B cell (primary cell): ENCODE measurements at regions not wholly inside any gene's neighbourhood (a gene's known extent, or its start where the extent isn't known, plus 50 kb on each side); places are given as distances from the start of the nearest gene placed in this dataset.

Experiments
- ATAC-seq: fragments of 200-7000 bp; cut with Tn5 transposase; one replicate; pipeline ENCODE4 v1.10.0; 2021; ENCODE audit warnings: low read depth, mild to moderate bottlenecking, moderate number of reproducible peaks, moderate library complexity
- CTCF ChIA-PET: fragments of 350-600 bp; sonication (Branson Sonifier 250); formaldehyde crosslinking; loops from one replicate; lab custom pipeline; 2021; ENCODE audit warnings: antibody characterized with exemption, inconsistent platforms; lab: Charles Lee
- POLR2A ChIA-PET: fragments of 350-600 bp; sonication (Branson Sonifier 250); formaldehyde crosslinking; loops from one replicate; lab custom pipeline; 2021; ENCODE audit warnings: antibody characterized with exemption; lab: Charles Lee
- DNase-seq: peaks from one replicate; pipeline ENCODE4 v3.0.0; 2013
- H2AFZ ChIP-seq: 2 replicates; pipeline ENCODE4 v1.6.1; 2012; ENCODE audit warnings: mild to moderate bottlenecking, low read depth, low read length; ENCODE audit not compliant: insufficient read depth, poor library complexity, severe bottlenecking
- H3K27ac ChIP-seq, 2 donors: 1 replicate in 1 of 2; 2 replicates in 1 of 2; pipeline ENCODE4 v1.5.1; 2012 to 2013; ENCODE audit warnings: low read length in 2 of 2, mild to moderate bottlenecking in 2 of 2, moderate library complexity in 1 of 2
- H3K27me3 ChIP-seq, 4 experiments: fragments of 200-600 bp in 1 of 4; sonication (generic) in 1 of 4; replicated peaks in 1 of 4; 1 replicate in 2 of 4; 2 replicates in 2 of 4; pipeline versions ENCODE4 v1.6.1 to v1.7.0; 2013 to 2016; ENCODE audit warnings: low read length in 3 of 4, mild to moderate bottlenecking in 2 of 4, mixed read lengths in 1 of 4, moderate library complexity in 1 of 4; ENCODE audit not compliant: insufficient read depth in 4 of 4, control insufficient read depth in 3 of 4; ENCODE audit errors: control extremely low read depth in 1 of 4
- H3K36me3 ChIP-seq, 2 experiments: replicated peaks in 1 of 2; 1 replicate in 1 of 2; 2 replicates in 1 of 2; pipeline versions ENCODE4 v1.6.1 to v1.7.1; 2013; ENCODE audit warnings: low read length in 1 of 2; ENCODE audit not compliant: insufficient read depth in 2 of 2, control insufficient read depth in 1 of 2; ENCODE audit errors: control extremely low read depth in 1 of 2, extremely low read depth in 1 of 2
- H3K4me1 ChIP-seq, 2 donors: fragments of 200-600 bp in 1 of 2; sonication (generic) in 1 of 2; 1 replicate in 1 of 2; 2 replicates in 1 of 2; pipeline versions ENCODE4 v1.5.1 to v1.6.1; 2013 to 2017; ENCODE audit warnings: low read length in 2 of 2; ENCODE audit not compliant: control insufficient read depth in 2 of 2, insufficient read depth in 2 of 2
- H3K4me2 ChIP-seq: replicated peaks from 2 replicates; pipeline ENCODE3; 2012; ENCODE audit warnings: mild to moderate bottlenecking, low read depth, low read length; ENCODE audit not compliant: poor library complexity, severe bottlenecking
- H3K4me3 ChIP-seq, 5 experiments: fragments of 200-600 bp in 1 of 5; sonication (generic) in 1 of 5; 1 replicate in 3 of 5; 2 replicates in 2 of 5; pipeline versions ENCODE4 v1.5.1 to v1.7.0; 2011 to 2016; ENCODE audit warnings: low read length in 4 of 5, mild to moderate bottlenecking in 4 of 5, low read depth in 2 of 5, control low read depth in 1 of 5, moderate library complexity in 1 of 5; ENCODE audit not compliant: insufficient read depth in 1 of 5; ENCODE audit errors: control extremely low read depth in 1 of 5, extremely low read depth in 1 of 5
- H3K79me2 ChIP-seq: fragments of 200-600 bp; sonication (generic); one replicate; pipeline ENCODE4 v1.6.0; 2016; ENCODE audit warnings: low read length; ENCODE audit not compliant: control insufficient read depth, insufficient read depth
- H3K9ac ChIP-seq: fragments of 200-600 bp; sonication (generic); 2 replicates; pipeline ENCODE4 v1.6.1; 2017; ENCODE audit warnings: mild to moderate bottlenecking, low read length, moderate library complexity
- H3K9me3 ChIP-seq, 3 donors: one replicate each; pipeline versions ENCODE4 v1.6.1 to v1.7.1; 2013; ENCODE audit warnings: low read length in 2 of 3; ENCODE audit not compliant: control insufficient read depth in 2 of 3, insufficient read depth in 1 of 3; ENCODE audit errors: control extremely low read depth in 1 of 3
- H4K20me1 ChIP-seq: 2 replicates; pipeline ENCODE4 v1.6.0; 2012; ENCODE audit warnings: mild to moderate bottlenecking, low read length; ENCODE audit not compliant: insufficient read depth, control insufficient read depth, poor library complexity, severe bottlenecking
- H3K27ac Mint-ChIP-seq: one replicate; pipeline ENCODE4 v1.8.0; 2021; ENCODE audit warnings: mixed read lengths
- H3K27me3 Mint-ChIP-seq: one replicate; pipeline ENCODE4 v1.8.0; 2021; ENCODE audit warnings: mixed read lengths
- H3K4me1 Mint-ChIP-seq: one replicate; pipeline ENCODE4 v1.8.0; 2021; ENCODE audit warnings: mixed read lengths
- H3K4me3 Mint-ChIP-seq: one replicate; pipeline ENCODE4 v1.8.0; 2021; ENCODE audit warnings: mixed read lengths
- H3K9me3 Mint-ChIP-seq: one replicate; pipeline ENCODE4 v1.8.0; 2022; ENCODE audit warnings: mixed read lengths; ENCODE audit not compliant: insufficient read depth
- EZH2 ChIP-seq: IDR thresholded peaks from 2 replicates; pipeline ENCODE4 v1.6.1; 2012; ENCODE audit warnings: borderline replicate concordance, low read depth, mild to moderate bottlenecking, moderate library complexity, low read length; ENCODE audit not compliant: insufficient read depth, poor library complexity, severe bottlenecking
- WGBS: methylation state at CpG from one replicate; pipeline ENCODE4 v1.1.5; 2013; ENCODE audit warnings: missing lambda C conversion rate; ENCODE audit not compliant: insufficient coverage; 5-methylcytosine and 5-hydroxymethylcytosine counted together
- intact Hi-C: fragments of 100-400 bp; cut with micrococcal nuclease; formaldehyde crosslinking; loops from one replicate; pipeline ENCODE4 v1.10.0; 2022
- TF ChIP-seq, protein P1 (sequence below): fragments of 200-600 bp; IDR thresholded peaks from one replicate; pipeline ENCODE4 v1.8.0; 2022; ENCODE audit warnings: antibody characterized with exemption, mild to moderate bottlenecking

DNA sequence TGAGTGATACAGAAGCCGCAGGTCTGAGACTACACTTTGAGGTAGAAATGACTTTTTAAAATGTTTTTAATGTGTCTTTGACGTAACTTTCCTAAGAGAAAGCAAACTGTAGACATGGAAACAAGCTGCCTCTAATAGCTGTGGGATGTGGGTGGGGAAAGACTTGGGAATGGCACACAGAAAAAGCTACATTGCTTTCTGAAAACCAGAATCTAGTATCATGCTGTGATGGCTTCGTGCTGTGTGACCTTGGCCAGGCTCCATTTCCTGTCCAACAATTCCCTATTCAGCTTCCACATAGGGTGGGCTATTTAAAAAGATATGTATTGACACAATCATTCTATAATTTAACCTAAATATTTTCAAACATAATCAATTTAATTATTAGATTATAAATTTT, 909.1 kb downstream of the NCAM2 start:
- H3K27ac ChIP-seq = no peak overlapping the region
- H4K20me1 ChIP-seq = no peaks in the 10 kb centered on the region
- no peaks in the 10 kb centered on the region for H3K9me3 Mint-ChIP-seq
- H2AFZ ChIP-seq = no peak overlapping the region
- no peak overlapping the region for H3K4me3 Mint-ChIP-seq
- H3K9ac ChIP-seq = no peak overlapping the region
- H3K27me3 ChIP-seq = no peaks in the 10 kb centered on the region
- no peaks in the 10 kb centered on the region for H3K27me3 Mint-ChIP-seq
- CTCF ChIA-PET = no interaction called here
- H3K79me2 ChIP-seq = no peaks in the 10 kb centered on the region
- TF ChIP-seq, protein P1, sequence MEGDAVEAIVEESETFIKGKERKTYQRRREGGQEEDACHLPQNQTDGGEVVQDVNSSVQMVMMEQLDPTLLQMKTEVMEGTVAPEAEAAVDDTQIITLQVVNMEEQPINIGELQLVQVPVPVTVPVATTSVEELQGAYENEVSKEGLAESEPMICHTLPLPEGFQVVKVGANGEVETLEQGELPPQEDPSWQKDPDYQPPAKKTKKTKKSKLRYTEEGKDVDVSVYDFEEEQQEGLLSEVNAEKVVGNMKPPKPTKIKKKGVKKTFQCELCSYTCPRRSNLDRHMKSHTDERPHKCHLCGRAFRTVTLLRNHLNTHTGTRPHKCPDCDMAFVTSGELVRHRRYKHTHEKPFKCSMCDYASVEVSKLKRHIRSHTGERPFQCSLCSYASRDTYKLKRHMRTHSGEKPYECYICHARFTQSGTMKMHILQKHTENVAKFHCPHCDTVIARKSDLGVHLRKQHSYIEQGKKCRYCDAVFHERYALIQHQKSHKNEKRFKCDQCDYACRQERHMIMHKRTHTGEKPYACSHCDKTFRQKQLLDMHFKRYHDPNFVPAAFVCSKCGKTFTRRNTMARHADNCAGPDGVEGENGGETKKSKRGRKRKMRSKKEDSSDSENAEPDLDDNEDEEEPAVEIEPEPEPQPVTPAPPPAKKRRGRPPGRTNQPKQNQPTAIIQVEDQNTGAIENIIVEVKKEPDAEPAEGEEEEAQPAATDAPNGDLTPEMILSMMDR = no peak
- H3K4me2 ChIP-seq = no peak overlapping the region
- POLR2A ChIA-PET = no interaction called here
- H3K27ac Mint-ChIP-seq = no peak overlapping the region
- peaks cover 0 to 28% (median 0%) of the 10 kb centered on the region in 3 donors for H3K9me3 ChIP-seq
- no peaks in the 10 kb centered on the region for H3K36me3 ChIP-seq
- ATAC-seq = no peak
- intact Hi-C loops = no loop called here
- no peaks in the 10 kb centered on the region for H3K4me1 ChIP-seq
- no peak for DNase-seq
- WGBS = 95% methylated on average over 2 of the region's 3 CpGs
- no peak overlapping the region for H3K4me3 ChIP-seq
- H3K4me1 Mint-ChIP-seq = no peaks in the 10 kb centered on the region

DNA sequence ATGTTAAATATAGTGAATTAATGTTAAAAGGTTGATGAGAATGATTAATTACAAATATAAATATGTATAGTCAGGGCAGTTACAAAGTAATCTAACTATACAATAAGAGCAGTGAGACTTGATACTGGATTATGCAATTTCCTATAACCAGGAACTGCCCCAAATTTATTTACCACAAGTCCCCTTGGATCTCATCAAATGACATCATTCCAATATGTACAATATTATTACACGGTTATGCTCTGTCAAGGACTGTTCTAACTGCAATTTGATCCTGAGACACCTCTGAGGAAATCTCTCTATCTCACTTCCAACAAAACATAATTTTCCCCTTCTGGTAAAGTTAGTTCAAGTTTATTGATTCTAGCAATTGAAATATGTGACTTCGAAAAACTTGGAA, 917.6 kb downstream of the NCAM2 start:
- no peaks in the 10 kb centered on the region for H3K9me3 Mint-ChIP-seq
- CTCF ChIA-PET = no interaction called here
- WGBS = no CpG with 5 or more reads among the region's 2 CpGs

More for the DNA sequence above, 917.6 kb downstream of the NCAM2 start:
- Mint-ChIP-seq H3K27me3 (no peaks in the 10 kb centered on the region), H3K4me3 (no peak overlapping the region), H3K27ac (no peak overlapping the region), H3K4me1 (no peaks in the 10 kb centered on the region)
- no peaks in the 10 kb centered on the region for H3K4me1 ChIP-seq
- no peak for DNase-seq
- no peaks in the 10 kb centered on the region for H4K20me1 ChIP-seq
- no peak overlapping the region for H2AFZ ChIP-seq
- no peaks in the 10 kb centered on the region for H3K27me3 ChIP-seq
- no peak for TF ChIP-seq EZH2
- TF ChIP-seq, protein P1 = no peak
- no peak overlapping the region for H3K4me2 ChIP-seq
- no peaks in the 10 kb centered on the region for H3K79me2 ChIP-seq
- intact Hi-C loops = no loop called here
- POLR2A ChIA-PET = no interaction called here
- no peak overlapping the region for H3K4me3 ChIP-seq
- no peak overlapping the region for H3K9ac ChIP-seq
- peaks cover 0 to under 1% (median 0%) of the 10 kb centered on the region in 3 donors for H3K9me3 ChIP-seq
- no peak overlapping the region for H3K27ac ChIP-seq
- no peaks in the 10 kb centered on the region for H3K36me3 ChIP-seq
- no peak for ATAC-seq
